HepG2 (cell line): ENCODE measurements at regions not wholly inside any gene's neighbourhood (a gene's known extent, or its start where the extent isn't known, plus 50 kb on each side); places are given as distances from the start of the nearest gene placed in this dataset.

Experiments used
- ATAC-seq: fragments of 200-7000 bp; cut with Tn5 transposase; 3 replicates; pipeline ENCODE4 v1.9.1; 2020; ENCODE audit warnings: mild to moderate bottlenecking, moderate library complexity
- BruUV-seq: library from RNA; stranded (reverse); fragments of 400-500 nt; replicated peaks from 2 replicates; lab custom pipeline; 2021; lab: Mats Ljungman, UMichigan
- CTCF ChIA-PET: fragments of 300-600 bp; formaldehyde crosslinking; extraction: SDS; loops from one replicate; lab custom pipeline; 2021; ENCODE audit warnings: low total read pairs, inconsistent platforms, low intra/inter-chr PET ratio; lab: Yijun Ruan, JAX
- POLR2A ChIA-PET: fragments of 350-600 bp; sonication (Branson Sonifier 250); formaldehyde crosslinking; loops from one replicate; lab custom pipeline; 2020; ENCODE audit warnings: antibody characterized with exemption, inconsistent platforms; lab: Yijun Ruan, JAX
- DNase-seq: peaks from one replicate; pipeline ENCODE4 v3.0.0-alpha.2; 2015; ENCODE audit warnings: low spot score
- FAIRE-seq: peaks from 3 replicates; lab custom pipeline; 2011; peaks lifted over from hg19 to GRCh38; lab: Jason Lieb, UNC
- H2AFZ ChIP-seq: one replicate; pipeline ENCODE4 v1.6.1; 2011; ENCODE audit warnings: low read length, inconsistent platforms
- H3K27ac ChIP-seq: fragments of 300-600 bp; 3 replicates; pipeline ENCODE4 v1.8.0; 2011; ENCODE audit warnings: mixed run types, mild to moderate bottlenecking, mixed read lengths, low read length, inconsistent platforms; ENCODE audit not compliant: insufficient read depth; ENCODE audit errors: extremely low read length
- H3K27me3 ChIP-seq, 2 experiments: fragments of 200-600 bp in 1 of 2; 2 replicates in 1 of 2; 3 replicates in 1 of 2; pipeline versions ENCODE4 v1.6.0 to v1.8.0; 2011; ENCODE audit warnings: low read length in 2 of 2, mild to moderate bottlenecking in 2 of 2, moderate library complexity in 2 of 2, inconsistent platforms in 1 of 2; ENCODE audit not compliant: insufficient read depth in 2 of 2, control insufficient read depth in 1 of 2
- H3K36me3 ChIP-seq, 2 experiments: fragments of 200-600 bp in 1 of 2; replicated peaks in 1 of 2; 2 replicates in 1 of 2; 3 replicates in 1 of 2; pipeline versions ENCODE4 v1.5.1 to v1.8.0; 2011; ENCODE audit warnings: low read length in 2 of 2, inconsistent platforms in 1 of 2; ENCODE audit not compliant: insufficient read depth in 2 of 2, control insufficient read depth in 1 of 2
- H3K4me1 ChIP-seq: 2 replicates; pipeline ENCODE4 v1.5.1; 2012; ENCODE audit warnings: low read length, inconsistent platforms; ENCODE audit not compliant: insufficient read depth
- H3K4me2 ChIP-seq: 2 replicates; pipeline ENCODE4 v1.6.0; 2011; ENCODE audit warnings: low read depth, low read length, inconsistent platforms
- H3K4me3 ChIP-seq, 3 experiments: fragments of 200-600 bp in 1 of 3; sonication (generic), shearing (Covaris generic) in 1 of 3; replicated peaks in 1 of 3; 2 replicates each; pipeline ENCODE4 v1.5.1; 2011 to 2016; ENCODE audit warnings: low read length in 3 of 3, inconsistent platforms in 2 of 3, low read depth in 2 of 3, mild to moderate bottlenecking in 2 of 3, control low read depth in 1 of 3, mixed read lengths in 1 of 3; ENCODE audit not compliant: insufficient read depth in 1 of 3
- H3K79me2 ChIP-seq: one replicate; pipeline ENCODE4 v1.6.1; 2011; ENCODE audit warnings: low read length, inconsistent platforms; ENCODE audit not compliant: insufficient read depth
- H3K9ac ChIP-seq: 2 replicates; pipeline ENCODE4 v1.6.0; 2011; ENCODE audit warnings: mild to moderate bottlenecking, low read depth, low read length, inconsistent platforms; ENCODE audit not compliant: insufficient read depth
- H3K9me3 ChIP-seq: 2 replicates; pipeline ENCODE4 v1.5.1; 2012; ENCODE audit warnings: mild to moderate bottlenecking, low read length
- H4K20me1 ChIP-seq: 2 replicates; pipeline ENCODE4 v1.6.0; 2011; ENCODE audit warnings: inconsistent platforms, mild to moderate bottlenecking, low read length, moderate library complexity; ENCODE audit not compliant: insufficient read depth
- ARID2 ChIP-seq: sonication (generic); formaldehyde crosslinking; IDR thresholded peaks from 2 replicates; pipeline ENCODE4 v1.8.1; 2022; ENCODE audit warnings: mild to moderate bottlenecking, missing genetic modification reagents, borderline replicate concordance
- CHD2 ChIP-seq: IDR thresholded peaks from 2 replicates; pipeline ENCODE4 v1.6.1; 2011; ENCODE audit warnings: low read depth, low read length, improper control_type of control experiment
- GPN1 ChIP-seq: sonication (generic); formaldehyde crosslinking; IDR thresholded peaks from 2 replicates; pipeline ENCODE4 v1.5.1; 2020; ENCODE audit warnings: missing genetic modification reagents, borderline replicate concordance
- HNRNPK ChIP-seq: fragments of 200-400 bp; formaldehyde crosslinking; IDR thresholded peaks from 2 replicates; pipeline ENCODE4 v1.6.1; 2018; ENCODE audit warnings: low read length, low read depth, moderate library complexity, mild to moderate bottlenecking; ENCODE audit not compliant: poor library complexity, severe bottlenecking
- ISX ChIP-seq: sonication (generic); formaldehyde crosslinking; conservative IDR thresholded peaks from 2 replicates; pipeline ENCODE4 v1.5.0; 2020; ENCODE audit warnings: missing genetic modification reagents
- NR2F6 ChIP-seq, 2 experiments: IDR thresholded peaks; 2 replicates each; pipeline ENCODE4 v1.6.1; 2016; ENCODE audit warnings: antibody characterized with exemption in 1 of 2, mild to moderate bottlenecking in 1 of 2
- PAF1 ChIP-seq: IDR thresholded peaks from 2 replicates; pipeline ENCODE4 v1.6.1; 2016; ENCODE audit warnings: missing genetic modification reagents, missing compliant biosample characterization
- PTBP1 ChIP-seq: fragments of 200-400 bp; formaldehyde crosslinking; IDR thresholded peaks from 2 replicates; pipeline ENCODE4 v1.6.1; 2018; ENCODE audit warnings: low read length, low read depth; ENCODE audit not compliant: poor library complexity, severe bottlenecking
- SIX4 ChIP-seq: sonication (generic); formaldehyde crosslinking; IDR thresholded peaks from 2 replicates; pipeline ENCODE4 v1.4.0; 2020; ENCODE audit warnings: missing genetic modification reagents
- TFDP2 ChIP-seq: sonication (generic); formaldehyde crosslinking; IDR thresholded peaks from 2 replicates; pipeline ENCODE4 v1.4.0; 2020; ENCODE audit warnings: missing genetic modification reagents
- TOE1 ChIP-seq: sonication (generic); formaldehyde crosslinking; IDR thresholded peaks from 2 replicates; pipeline ENCODE4 v1.4.0; 2020; ENCODE audit warnings: mild to moderate bottlenecking, missing genetic modification reagents
- ZNF230 ChIP-seq: sonication (generic); formaldehyde crosslinking; IDR thresholded peaks from 2 replicates; pipeline ENCODE4 v1.4.0; 2020; ENCODE audit warnings: mild to moderate bottlenecking, missing genetic modification reagents
- ZNF280B ChIP-seq: sonication (generic); formaldehyde crosslinking; IDR thresholded peaks from 2 replicates; pipeline ENCODE4 v1.5.0; 2020; ENCODE audit warnings: missing genetic modification reagents, mild to moderate bottlenecking, borderline replicate concordance
- ZNF687 ChIP-seq: sonication (generic); formaldehyde crosslinking; IDR thresholded peaks from 2 replicates; pipeline ENCODE4 v1.5.1; 2020; ENCODE audit warnings: mild to moderate bottlenecking, missing genetic modification reagents, moderate library complexity
- ZNF713 ChIP-seq: sonication (generic); formaldehyde crosslinking; IDR thresholded peaks from 2 replicates; pipeline ENCODE4 v1.4.0; 2020; ENCODE audit warnings: mild to moderate bottlenecking, missing genetic modification reagents
- WGBS: methylation state at CpG from one replicate; pipeline ENCODE4 v1.1.6; 2017; ENCODE audit warnings: low lambda C conversion rate; 5-methylcytosine and 5-hydroxymethylcytosine counted together
- in situ Hi-C: cut with HindIII; loops from 2 replicates; pipeline ENCODE4 v1.10.0; 2017; ENCODE audit warnings: low pct_unique_long_range_greater_than_20kb; ENCODE audit not compliant: extremely low pct_ligation_motif_present
- intact Hi-C: fragments of 100-400 bp; cut with micrococcal nuclease; formaldehyde crosslinking; loops from one replicate; pipeline ENCODE4 v1.10.0; 2022; ENCODE audit not compliant: unreplicated experiment

- no peak for TF ChIP-seq ZNF687 (CRISPR knock-in tag)
- no peak for TF ChIP-seq ZNF280B
- TF ChIP-seq CHD2 = no peak
- no peak for TF ChIP-seq ARID2 (CRISPR knock-in tag)
- no peak for TF ChIP-seq ZNF230 (CRISPR knock-in tag)
Measured at GRCh38 chr2:167335541-167335992, 447.3 kb downstream of the XIRP2 start (continued).

GRCh38 chr2:167334146-167334742, 446.0 kb downstream of the XIRP2 start:
- Histone ChIP-seq H2AFZ (no peak overlapping the region), H3K4me2 (no peak overlapping the region), H3K4me3 (no peak overlapping the region), H3K36me3 (no peaks in the 10 kb centered on the region), H4K20me1 (no peaks in the 10 kb centered on the region), H3K9me3 (no peaks in the 10 kb centered on the region), H3K4me1 (no peaks in the 10 kb centered on the region), H3K27me3 (no peaks in the 10 kb centered on the region), H3K79me2 (no peaks in the 10 kb centered on the region), H3K9ac (no peak overlapping the region), H3K27ac (no peak overlapping the region)
- 0% methylated on average over 1 of the region's 1 CpG for WGBS
- CTCF ChIA-PET = no interaction called here
- no TSS peak for BruUV-seq
- FAIRE-seq (no peak), DNase-seq (no peak), ATAC-seq (no peak)
- POLR2A ChIA-PET = no interaction called here
- in situ Hi-C loops = no loop called here
- intact Hi-C loops = no loop called here
- TF ChIP-seq ISX (CRISPR knock-in tag) = no peak
- no peak for TF ChIP-seq TFDP2 (CRISPR knock-in tag)
- TF ChIP-seq PAF1 = no peak
- no peak for TF ChIP-seq TOE1
- TF ChIP-seq PTBP1 = no peak
- TF ChIP-seq NR2F6 (IDR thresholded peaks at IDR 0.05) = no peak
- no peak for TF ChIP-seq NR2F6 (CRISPR knock-in tag; IDR thresholded peaks at IDR 0.05)
- no peak for TF ChIP-seq HNRNPK
- no peak for TF ChIP-seq SIX4 (CRISPR knock-in tag)
- TF ChIP-seq ZNF713 (CRISPR knock-in tag) = no peak
- no peak for TF ChIP-seq GPN1
